ENCODE measurements at regions not wholly inside any gene's neighbourhood (a gene's known extent, or its start where the extent isn't known, plus 50 kb on each side); places are given as distances from the start of the nearest gene placed in this dataset.

DNA sequence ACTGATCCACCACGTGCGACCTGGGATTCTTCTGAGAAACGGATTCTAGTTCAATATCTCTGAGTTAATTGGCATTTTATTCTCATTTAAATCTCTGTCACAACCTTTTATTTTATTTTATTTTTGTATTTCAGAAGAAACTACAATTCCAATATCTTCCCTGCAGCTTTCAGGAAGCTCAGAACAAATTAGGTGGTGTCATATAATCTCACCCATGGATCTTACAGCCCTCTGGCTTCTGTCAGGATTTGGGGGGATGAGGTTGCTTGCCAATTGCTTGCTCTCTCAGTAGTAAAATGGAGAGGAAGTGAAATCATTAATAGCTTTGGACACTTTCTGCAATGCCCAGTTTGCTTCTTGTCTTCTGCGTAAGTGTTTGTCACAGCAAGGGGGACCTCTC, 205.4 kb downstream of the TLE3 start:
- Histone ChIP-seq H3K4me3 (ENCODE audit: insufficient read depth, low read depth, low read length, poor library complexity, severe bottlenecking) (no peak overlapping the region), H3K27ac (ENCODE audit: insufficient read depth, low read length, poor library complexity, severe bottlenecking) (no peak overlapping the region), H3K4me1 (ENCODE audit: control insufficient read depth, insufficient read depth, low read length, poor library complexity, severe bottlenecking) (no peaks in the 10 kb centered on the region), H3K27me3 (replicated peaks; ENCODE audit: control insufficient read depth, insufficient read depth, low read length, poor library complexity, severe bottlenecking) (no peaks in the 10 kb centered on the region), H3K36me3 (ENCODE audit: control insufficient read depth, insufficient read depth, low read length) (no peaks in the 10 kb centered on the region), H3K9me3 (ENCODE audit: control insufficient read depth, low read length) (no peaks in the 10 kb centered on the region)
- DNase-seq, result no peak

DNA sequence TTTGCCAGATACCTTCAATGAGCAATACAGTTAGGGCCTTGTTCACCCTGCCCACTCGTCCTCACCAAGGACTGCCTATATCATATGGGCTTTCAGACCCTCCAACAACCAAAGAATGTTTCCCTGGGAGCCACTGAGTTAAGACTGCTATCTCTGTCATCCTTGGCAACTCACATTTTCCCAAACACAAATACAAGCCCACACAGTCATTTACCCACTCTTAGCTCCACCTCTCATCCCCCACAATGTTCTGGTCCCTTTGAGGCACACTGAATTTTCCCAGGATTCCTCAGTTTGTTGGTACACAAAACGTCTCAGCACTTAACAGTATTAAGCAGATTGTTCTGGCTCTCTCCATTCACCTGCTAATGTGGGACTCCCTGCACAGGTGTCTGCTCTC, 204.6 kb downstream of the TLE3 start:
- H3K9me3 ChIP-seq (ENCODE audit: control insufficient read depth, low read length), result no peaks in the 10 kb centered on the region
- no peak overlapping the region for H3K4me3 ChIP-seq (ENCODE audit: insufficient read depth, low read depth, low read length, poor library complexity, severe bottlenecking)
- H3K4me1 ChIP-seq (ENCODE audit: control insufficient read depth, insufficient read depth, low read length, poor library complexity, severe bottlenecking), result no peaks in the 10 kb centered on the region
- H3K36me3 ChIP-seq (ENCODE audit: control insufficient read depth, insufficient read depth, low read length), result no peaks in the 10 kb centered on the region
- H3K27ac ChIP-seq (ENCODE audit: insufficient read depth, low read length, poor library complexity, severe bottlenecking), result no peak overlapping the region
- DNase-seq, result no peak
- H3K27me3 ChIP-seq (replicated peaks; ENCODE audit: control insufficient read depth, insufficient read depth, low read length, poor library complexity, severe bottlenecking), result no peaks in the 10 kb centered on the region

DNA sequence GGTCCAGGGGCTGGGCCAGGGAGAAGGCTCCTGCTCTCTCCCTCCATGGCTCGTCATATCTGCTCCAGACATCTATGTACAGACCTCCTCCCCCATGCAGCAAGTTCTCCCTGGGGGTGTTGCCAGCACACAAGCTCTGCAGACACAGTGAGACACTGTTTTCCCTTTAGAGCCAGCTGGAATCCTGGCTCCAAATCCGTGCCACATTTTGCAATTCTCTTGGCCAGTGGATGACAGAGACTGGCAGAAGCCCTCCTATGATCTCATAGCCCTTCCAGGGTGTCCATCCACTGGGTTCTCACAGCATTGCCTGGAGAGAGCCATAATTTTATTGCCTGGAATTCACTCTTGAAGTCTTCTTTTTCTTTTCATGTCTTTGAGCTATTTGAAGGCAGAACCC, 203.9 kb downstream of the TLE3 start:
- Histone ChIP-seq H3K27me3 (replicated peaks; ENCODE audit: control insufficient read depth, insufficient read depth, low read length, poor library complexity, severe bottlenecking) (no peaks in the 10 kb centered on the region), H3K4me1 (ENCODE audit: control insufficient read depth, insufficient read depth, low read length, poor library complexity, severe bottlenecking) (no peaks in the 10 kb centered on the region), H3K36me3 (ENCODE audit: control insufficient read depth, insufficient read depth, low read length) (no peaks in the 10 kb centered on the region), H3K9me3 (ENCODE audit: control insufficient read depth, low read length) (no peaks in the 10 kb centered on the region), H3K4me3 (ENCODE audit: insufficient read depth, low read depth, low read length, poor library complexity, severe bottlenecking) (no peak overlapping the region), H3K27ac (ENCODE audit: insufficient read depth, low read length, poor library complexity, severe bottlenecking) (no peak overlapping the region)
- no peak for DNase-seq

DNA sequence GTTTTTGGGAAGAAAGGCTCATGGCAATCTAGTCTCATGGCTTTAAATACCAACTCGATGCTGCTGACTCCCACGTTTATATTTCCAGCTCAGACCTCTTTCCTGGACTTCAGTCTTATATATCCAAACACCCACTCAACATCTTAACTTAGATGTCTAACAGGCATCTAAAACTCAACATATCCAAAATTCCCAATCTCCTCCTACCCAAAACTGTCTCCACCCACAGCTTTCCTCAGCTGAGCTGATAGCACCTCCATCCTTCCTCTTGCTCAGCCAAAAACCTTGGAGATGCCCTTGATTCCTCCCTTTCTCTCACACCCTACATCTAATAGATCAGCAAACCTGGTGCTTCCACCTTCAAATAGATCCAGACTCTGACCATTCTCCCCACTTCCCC, 202.5 kb downstream of the TLE3 start:
- no peaks in the 10 kb centered on the region for H3K27me3 ChIP-seq (replicated peaks; ENCODE audit: control insufficient read depth, insufficient read depth, low read length, poor library complexity, severe bottlenecking)
- no peak overlapping the region for H3K4me3 ChIP-seq (ENCODE audit: insufficient read depth, low read depth, low read length, poor library complexity, severe bottlenecking)
- no peaks in the 10 kb centered on the region for H3K36me3 ChIP-seq (ENCODE audit: control insufficient read depth, insufficient read depth, low read length)

DNA sequence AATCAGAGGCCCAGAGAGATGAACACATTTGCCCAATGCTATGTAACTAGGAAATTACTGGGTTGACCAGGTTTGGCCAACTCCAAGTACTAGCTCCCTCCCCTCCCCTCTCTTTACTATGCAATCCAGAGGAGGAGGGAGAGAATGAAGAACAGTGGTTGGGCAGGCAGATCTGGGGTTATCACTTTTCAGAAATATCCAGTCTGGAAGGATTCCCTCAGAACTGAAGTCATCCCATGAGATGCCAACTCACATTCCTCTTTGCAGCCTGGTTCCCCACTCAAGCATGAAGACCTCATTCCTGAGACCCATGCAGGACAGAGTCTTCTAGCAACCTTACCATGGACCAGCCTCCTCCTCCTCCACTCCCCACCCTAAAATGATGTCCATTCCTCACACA, 201.1 kb downstream of the TLE3 start:
- Histone ChIP-seq H3K4me1 (ENCODE audit: control insufficient read depth, insufficient read depth, low read length, poor library complexity, severe bottlenecking) (no peaks in the 10 kb centered on the region), H3K36me3 (ENCODE audit: control insufficient read depth, insufficient read depth, low read length) (no peaks in the 10 kb centered on the region), H3K4me3 (ENCODE audit: insufficient read depth, low read depth, low read length, poor library complexity, severe bottlenecking) (no peak overlapping the region), H3K9me3 (ENCODE audit: control insufficient read depth, low read length) (no peaks in the 10 kb centered on the region), H3K27me3 (replicated peaks; ENCODE audit: control insufficient read depth, insufficient read depth, low read length, poor library complexity, severe bottlenecking) (no peaks in the 10 kb centered on the region), H3K27ac (ENCODE audit: insufficient read depth, low read length, poor library complexity, severe bottlenecking) (no peak overlapping the region)
- DNase-seq, result no peak

More for the DNA sequence above, 202.5 kb downstream of the TLE3 start:
- no peak for DNase-seq
- no peaks in the 10 kb centered on the region for H3K4me1 ChIP-seq (ENCODE audit: control insufficient read depth, insufficient read depth, low read length, poor library complexity, severe bottlenecking)
- H3K27ac ChIP-seq (ENCODE audit: insufficient read depth, low read length, poor library complexity, severe bottlenecking), result no peak overlapping the region
- no peaks in the 10 kb centered on the region for H3K9me3 ChIP-seq (ENCODE audit: control insufficient read depth, low read length)

DNA sequence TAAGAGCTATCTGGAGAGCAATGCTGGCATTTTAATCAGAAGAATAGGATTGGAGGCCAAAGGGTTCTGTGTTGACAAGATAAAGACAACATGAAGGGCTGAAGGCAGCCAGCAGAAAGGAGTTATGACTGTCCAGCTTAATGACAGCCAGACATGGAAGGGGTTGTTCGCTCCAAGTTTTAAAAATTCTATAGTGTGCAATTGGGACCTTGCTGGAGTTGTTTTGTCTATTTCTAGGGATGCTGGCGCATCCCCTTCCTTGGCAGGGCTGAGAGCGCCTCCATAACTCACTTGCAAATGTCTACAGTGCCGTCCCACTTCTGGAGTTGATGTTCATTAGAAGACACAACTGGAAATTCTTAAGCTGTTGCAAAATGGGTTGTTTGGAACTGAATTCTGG, 200.7 kb downstream of the TLE3 start:
- no peak for DNase-seq
- Histone ChIP-seq H3K27ac (ENCODE audit: insufficient read depth, low read length, poor library complexity, severe bottlenecking) (no peak overlapping the region), H3K4me1 (ENCODE audit: control insufficient read depth, insufficient read depth, low read length, poor library complexity, severe bottlenecking) (no peaks in the 10 kb centered on the region), H3K9me3 (ENCODE audit: control insufficient read depth, low read length) (no peaks in the 10 kb centered on the region), H3K4me3 (ENCODE audit: insufficient read depth, low read depth, low read length, poor library complexity, severe bottlenecking) (no peak overlapping the region), H3K27me3 (replicated peaks; ENCODE audit: control insufficient read depth, insufficient read depth, low read length, poor library complexity, severe bottlenecking) (no peaks in the 10 kb centered on the region), H3K36me3 (ENCODE audit: control insufficient read depth, insufficient read depth, low read length) (no peaks in the 10 kb centered on the region)

DNA sequence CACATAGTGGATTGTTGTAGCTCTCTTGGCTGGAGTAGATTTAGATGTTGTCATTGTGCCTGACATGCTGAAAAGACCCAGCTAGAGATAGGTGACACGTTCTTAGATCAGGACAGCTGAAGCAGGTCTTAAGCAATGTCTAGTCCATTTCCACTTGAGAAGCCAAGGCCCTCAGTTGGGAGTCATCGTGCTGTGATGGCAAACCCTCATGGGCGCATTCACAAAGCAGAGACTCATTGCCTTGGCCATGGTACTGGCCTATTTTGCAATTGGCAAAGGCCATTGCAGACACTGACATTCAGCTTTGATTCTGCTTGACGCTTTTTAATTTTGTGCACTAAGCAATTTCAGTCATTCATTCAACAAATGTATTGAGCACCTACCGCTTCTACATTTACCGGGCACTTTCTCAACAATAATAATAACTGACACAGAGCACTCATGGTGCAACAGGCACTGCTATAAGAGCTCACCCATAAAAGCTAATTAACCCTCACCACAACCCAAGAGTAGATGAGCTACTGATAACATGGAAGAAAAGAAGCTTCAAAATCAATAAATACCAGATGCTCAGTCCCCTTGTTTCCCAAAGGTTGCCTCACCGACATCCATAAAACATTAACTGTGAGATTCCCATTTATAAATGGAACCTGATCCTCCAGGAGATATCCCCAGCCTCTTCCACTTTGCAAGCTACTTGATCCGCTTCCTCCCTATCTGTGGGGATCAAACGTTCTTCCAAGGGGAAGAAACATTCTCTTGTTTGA, 200.1 kb downstream of the TLE3 start:
- Histone ChIP-seq H3K27ac (ENCODE audit: insufficient read depth, low read length, poor library complexity, severe bottlenecking) (no peak overlapping the region), H3K4me1 (ENCODE audit: control insufficient read depth, insufficient read depth, low read length, poor library complexity, severe bottlenecking) (no peaks in the 10 kb centered on the region), H3K27me3 (replicated peaks; ENCODE audit: control insufficient read depth, insufficient read depth, low read length, poor library complexity, severe bottlenecking) (no peaks in the 10 kb centered on the region), H3K9me3 (ENCODE audit: control insufficient read depth, low read length) (no peaks in the 10 kb centered on the region), H3K4me3 (ENCODE audit: insufficient read depth, low read depth, low read length, poor library complexity, severe bottlenecking) (no peak overlapping the region), H3K36me3 (ENCODE audit: control insufficient read depth, insufficient read depth, low read length) (no peaks in the 10 kb centered on the region)
- no peak for DNase-seq

DNA sequence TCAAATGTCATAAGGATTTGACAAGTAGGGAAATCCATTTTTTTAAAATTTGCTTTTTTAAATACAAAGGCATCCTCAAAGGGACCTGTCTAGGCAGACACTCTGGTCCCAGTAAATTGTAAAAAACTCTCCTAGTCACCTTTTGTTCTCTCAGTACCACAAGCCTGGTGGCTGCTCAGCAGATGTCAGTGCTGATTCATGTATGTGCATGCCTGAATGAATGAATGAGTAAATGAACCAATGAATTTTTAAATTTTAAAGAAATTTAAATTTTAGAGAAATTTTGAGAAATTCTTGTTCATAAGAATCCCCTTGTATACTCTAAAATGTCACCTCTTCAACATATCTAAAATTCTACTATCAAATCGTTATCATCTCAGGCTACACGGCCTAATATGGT, 199.5 kb downstream of the TLE3 start:
- Histone ChIP-seq H3K9me3 (ENCODE audit: control insufficient read depth, low read length) (no peaks in the 10 kb centered on the region), H3K27me3 (replicated peaks; ENCODE audit: control insufficient read depth, insufficient read depth, low read length, poor library complexity, severe bottlenecking) (no peaks in the 10 kb centered on the region)

DNA sequence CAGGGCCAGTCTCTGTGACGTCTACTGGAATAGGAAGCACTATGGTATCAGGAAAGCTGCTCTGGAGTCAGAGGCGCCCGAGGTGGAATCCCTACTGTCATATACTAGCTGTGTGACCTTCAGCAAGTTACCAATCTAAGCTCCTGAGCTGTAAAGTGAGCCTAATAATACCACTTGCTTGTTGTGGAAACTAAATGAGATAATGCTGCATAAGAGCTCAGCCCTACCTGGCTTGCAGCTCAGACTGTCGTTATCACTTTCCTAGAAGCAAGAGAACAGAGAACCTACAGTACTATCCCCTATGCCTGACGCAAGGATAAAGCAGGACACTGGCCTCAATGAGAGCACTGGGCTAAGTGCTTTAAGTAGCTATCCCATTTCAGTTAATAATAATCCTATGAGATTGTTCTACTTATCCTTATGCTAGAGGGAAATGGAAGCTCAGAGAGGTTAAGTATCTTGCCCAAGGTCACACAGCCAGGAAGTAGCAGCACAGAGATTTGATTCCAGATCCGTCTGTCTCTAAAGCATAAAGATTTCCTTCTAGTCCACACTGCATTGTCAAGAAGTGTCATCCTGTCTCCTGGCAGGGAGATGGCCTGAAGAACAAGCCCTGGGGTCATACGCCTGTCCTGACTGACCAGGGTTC, 195.2 kb downstream of the TLE3 start:
- H3K4me1 ChIP-seq (ENCODE audit: control insufficient read depth, insufficient read depth, low read length, poor library complexity, severe bottlenecking), result no peaks in the 10 kb centered on the region
- H3K36me3 ChIP-seq (ENCODE audit: control insufficient read depth, insufficient read depth, low read length), result no peaks in the 10 kb centered on the region
- no peaks in the 10 kb centered on the region for H3K27me3 ChIP-seq (replicated peaks; ENCODE audit: control insufficient read depth, insufficient read depth, low read length, poor library complexity, severe bottlenecking)
- H3K9me3 ChIP-seq (ENCODE audit: control insufficient read depth, low read length), result no peaks in the 10 kb centered on the region
- DNase-seq, result no peak
- H3K4me3 ChIP-seq (ENCODE audit: insufficient read depth, low read depth, low read length, poor library complexity, severe bottlenecking), result no peak overlapping the region
- H3K27ac ChIP-seq (ENCODE audit: insufficient read depth, low read length, poor library complexity, severe bottlenecking), result no peak overlapping the region

More for the DNA sequence above, 199.5 kb downstream of the TLE3 start:
- H3K27ac ChIP-seq (ENCODE audit: insufficient read depth, low read length, poor library complexity, severe bottlenecking), result no peak overlapping the region
- H3K36me3 ChIP-seq (ENCODE audit: control insufficient read depth, insufficient read depth, low read length), result no peaks in the 10 kb centered on the region
- H3K4me3 ChIP-seq (ENCODE audit: insufficient read depth, low read depth, low read length, poor library complexity, severe bottlenecking), result no peak overlapping the region
- H3K4me1 ChIP-seq (ENCODE audit: control insufficient read depth, insufficient read depth, low read length, poor library complexity, severe bottlenecking), result no peaks in the 10 kb centered on the region
- DNase-seq, result no peak
